ENCODE measurements at regions not wholly inside any gene's neighbourhood (a gene's known extent, or its start where the extent isn't known, plus 50 kb on each side); places are given as distances from the start of the nearest gene placed in this dataset.
"Not testable (repeated sequence)": the region's sequence is repeated elsewhere in the genome, so short reads cannot be mapped to it uniquely, and the experiment has no call there.

GRCh38 chrX:40988100-40988499, 97.1 kb upstream of the USP9X start:
- DNase-seq (ENCODE audit: low spot score in 2 of 2) (no peak), FAIRE-seq (no peak)

DNA sequence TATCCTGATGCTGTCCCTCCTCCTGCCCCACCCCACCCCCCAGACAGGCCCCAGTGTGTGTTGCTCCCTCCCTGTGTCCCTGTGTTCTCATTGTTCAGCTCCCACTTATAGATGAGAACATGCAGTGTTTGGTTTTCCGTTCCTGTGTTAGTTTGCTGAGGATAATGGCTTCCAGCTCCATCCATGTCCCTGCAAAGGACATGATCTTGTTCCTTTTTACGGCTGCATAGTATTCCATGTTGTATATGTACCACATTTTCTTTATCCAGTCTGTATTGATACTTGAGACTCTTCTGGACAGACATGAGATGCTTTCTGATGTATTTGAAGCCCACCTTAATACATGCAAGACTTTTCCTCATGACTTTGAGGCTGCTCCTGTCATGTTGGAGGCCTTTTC, 91.8 kb upstream of the USP9X start:
- not testable (repeated sequence) for DNase-seq (ENCODE audit: low spot score in 2 of 2); FAIRE-seq

DNA sequence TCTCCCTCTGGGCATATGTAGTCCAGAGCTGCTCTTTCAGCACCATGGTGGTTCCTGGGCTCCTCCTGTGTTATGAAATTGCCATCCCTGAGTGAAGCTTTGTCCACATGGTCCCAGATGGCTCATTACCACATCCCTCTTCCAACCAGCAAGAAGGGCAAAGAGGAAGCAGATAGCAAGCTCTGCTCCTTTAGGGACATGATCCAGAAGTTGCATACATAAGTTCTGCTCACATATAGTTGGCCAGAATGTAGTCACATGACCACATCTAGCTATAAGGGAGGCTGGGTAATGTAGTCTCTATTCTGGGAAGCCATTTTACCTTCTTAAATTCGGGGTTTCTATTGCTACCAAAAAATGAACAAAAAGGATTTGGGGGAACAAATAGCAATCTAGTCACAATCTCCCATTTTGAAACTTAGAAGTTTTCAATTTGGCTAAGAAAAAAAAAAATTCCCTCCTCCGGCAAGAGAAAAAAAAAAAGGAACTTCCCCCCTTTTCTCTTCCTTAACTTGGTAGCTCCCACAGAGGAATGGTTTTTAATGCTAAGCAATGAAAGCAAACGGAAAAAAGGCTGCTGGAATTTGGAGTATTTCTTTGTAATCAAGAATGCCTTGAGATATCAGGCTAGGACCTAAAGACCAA, 88.2 kb upstream of the USP9X start:
- no peak for FAIRE-seq
- peak in 1 of 2 donors; percentile 14 for DNase-seq (ENCODE audit: low spot score in 2 of 2)

DNA sequence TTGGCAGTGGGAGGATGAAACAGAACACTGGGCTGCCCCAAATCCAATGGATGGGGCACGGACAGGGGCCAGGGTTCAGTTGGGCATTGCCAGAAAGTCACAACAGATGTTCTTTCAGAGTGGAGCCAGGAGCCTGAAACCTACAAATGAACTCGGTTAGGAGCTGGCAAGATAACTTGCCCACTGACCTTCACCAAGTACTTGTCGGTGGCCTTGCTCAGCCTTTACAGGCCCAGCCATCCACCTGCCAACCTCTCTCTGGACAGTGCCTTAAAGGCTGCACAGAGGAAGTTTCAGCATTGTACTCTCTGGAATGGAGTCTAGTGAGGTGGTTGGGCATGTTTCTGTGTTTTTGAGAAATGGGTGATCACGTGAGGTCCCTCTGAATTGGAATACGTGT, 87.1 kb upstream of the USP9X start:
- FAIRE-seq (no peak), DNase-seq (ENCODE audit: low spot score in 2 of 2) (no peak)

DNA sequence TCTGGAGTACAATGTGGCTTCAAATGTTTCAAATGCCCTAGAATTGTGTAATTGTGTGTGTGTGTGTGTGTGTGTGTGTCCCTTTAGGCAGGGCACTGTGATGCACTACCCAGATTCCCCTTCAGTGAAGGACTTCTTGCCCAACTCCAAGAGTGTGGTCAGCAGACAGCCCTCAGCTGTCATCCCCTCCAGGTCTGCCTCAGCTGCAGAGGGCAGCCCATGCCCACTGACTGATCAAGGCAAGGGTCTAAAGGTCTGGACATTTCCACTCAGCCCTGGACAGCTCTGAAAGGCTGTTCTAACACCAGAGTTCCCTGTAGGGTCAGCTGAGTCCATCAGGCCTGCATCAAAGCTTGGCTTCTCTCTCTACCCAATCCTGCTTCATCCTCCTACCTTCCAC, 83.9 kb upstream of the USP9X start:
- no peak for FAIRE-seq
- no peak for DNase-seq (ENCODE audit: low spot score in 2 of 2)

GRCh38 chrX:41002026-41002425, 83.2 kb upstream of the USP9X start:
- FAIRE-seq, result no peak
- no peak for DNase-seq (ENCODE audit: low spot score in 2 of 2)

DNA sequence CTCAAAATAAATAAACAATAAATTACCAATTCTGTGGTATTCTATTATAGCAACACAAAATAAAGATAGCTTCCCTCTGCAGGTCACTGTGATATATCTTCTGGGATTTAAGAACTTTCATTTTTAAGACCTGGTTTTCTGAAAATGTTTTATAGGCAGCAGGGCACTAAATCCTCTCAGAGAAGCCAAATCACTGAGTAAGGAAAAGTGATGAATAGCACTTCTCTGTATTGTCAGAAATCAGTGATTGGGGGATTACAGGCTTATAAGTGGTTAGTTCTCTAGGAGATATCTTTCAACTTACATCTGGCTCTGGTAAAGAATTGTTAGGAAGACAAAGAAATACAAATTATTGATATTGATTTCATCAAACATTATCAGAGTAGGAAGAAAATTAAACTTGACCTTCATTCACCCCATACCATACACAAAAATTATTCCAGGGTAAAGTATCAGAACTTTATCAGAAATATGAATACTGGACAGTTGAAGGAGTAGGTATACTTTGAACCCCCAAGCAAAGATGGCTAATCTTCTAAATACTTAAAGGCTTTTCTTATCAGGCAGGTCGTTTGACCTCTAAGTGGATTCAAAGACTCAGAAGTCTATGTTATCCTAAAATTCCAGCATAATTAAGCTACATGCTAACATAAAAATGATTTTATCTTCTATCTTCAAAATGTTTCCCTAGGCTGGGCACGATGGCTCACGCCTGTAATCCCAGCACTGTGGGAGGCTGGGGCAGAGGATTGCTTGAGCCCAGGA, 81.6 kb upstream of the USP9X start:
- FAIRE-seq (no peak), DNase-seq (ENCODE audit: low spot score in 2 of 2) (no peak)

GRCh38 chrX:41005445-41005992, 79.7 kb upstream of the USP9X start:
- no peak for DNase-seq (ENCODE audit: low spot score in 2 of 2)
- FAIRE-seq, result no peak

- FAIRE-seq (no peak), DNase-seq (ENCODE audit: low spot score in 2 of 2) (peak in 1 of 2 donors; percentile 35)
These were observed 75.1 kb upstream of the USP9X start for GRCh38 chrX:41009850-41010846.

GRCh38 chrX:41014776-41015360, 70.4 kb upstream of the USP9X start:
- FAIRE-seq (no peak), DNase-seq (ENCODE audit: low spot score in 2 of 2) (no peak)

DNA sequence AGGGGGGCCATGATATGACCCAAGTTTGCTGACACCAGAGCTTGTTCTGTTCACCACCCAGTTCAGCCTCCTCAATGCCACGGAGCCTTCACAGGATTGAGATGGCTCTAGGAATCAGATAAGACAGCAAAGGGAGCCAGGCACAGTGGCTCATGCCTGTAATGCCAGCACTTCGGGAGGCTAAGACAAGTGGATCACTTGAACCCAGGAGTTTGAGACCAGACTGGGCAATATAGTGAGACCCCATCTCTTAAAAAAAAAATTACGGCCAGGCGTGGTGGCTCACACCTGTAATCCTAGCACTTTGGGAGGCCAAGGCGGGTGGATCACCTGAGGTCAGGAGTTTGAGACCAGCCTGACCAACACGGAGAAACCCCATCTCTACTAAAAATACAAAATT, 67.5 kb upstream of the USP9X start:
- not testable (repeated sequence) for FAIRE-seq

GRCh38 chrX:41018391-41019040, 66.7 kb upstream of the USP9X start:
- not testable (repeated sequence) for DNase-seq (ENCODE audit: low spot score in 2 of 2)
- peak; percentile 51 for FAIRE-seq

More for the DNA sequence above, 67.5 kb upstream of the USP9X start:
- DNase-seq (ENCODE audit: low spot score in 2 of 2), result not testable (repeated sequence)

DNA sequence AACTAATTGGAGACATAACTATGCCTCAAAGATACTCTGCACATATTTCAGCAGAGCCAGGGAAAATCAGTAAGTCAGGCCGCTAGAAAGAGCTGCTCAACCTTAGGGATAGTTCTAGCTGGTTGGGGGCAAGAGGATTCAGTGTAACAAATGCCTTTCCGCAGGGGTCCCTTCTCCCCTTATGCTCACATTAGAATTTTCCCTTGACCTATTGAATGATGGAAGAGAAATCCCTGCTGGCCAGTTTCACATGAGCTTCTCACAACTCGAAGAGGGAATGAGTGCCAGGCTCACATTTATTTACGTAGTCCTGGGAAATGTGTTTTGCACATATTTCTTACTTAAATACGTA, 66.2 kb upstream of the USP9X start:
- no peak for FAIRE-seq
- no peak for DNase-seq (ENCODE audit: low spot score in 2 of 2)

- no peak for FAIRE-seq
- DNase-seq (ENCODE audit: low spot score in 2 of 2), result no peak
These were observed 62.7 kb upstream of the USP9X start for GRCh38 chrX:41022566-41022965.

DNA sequence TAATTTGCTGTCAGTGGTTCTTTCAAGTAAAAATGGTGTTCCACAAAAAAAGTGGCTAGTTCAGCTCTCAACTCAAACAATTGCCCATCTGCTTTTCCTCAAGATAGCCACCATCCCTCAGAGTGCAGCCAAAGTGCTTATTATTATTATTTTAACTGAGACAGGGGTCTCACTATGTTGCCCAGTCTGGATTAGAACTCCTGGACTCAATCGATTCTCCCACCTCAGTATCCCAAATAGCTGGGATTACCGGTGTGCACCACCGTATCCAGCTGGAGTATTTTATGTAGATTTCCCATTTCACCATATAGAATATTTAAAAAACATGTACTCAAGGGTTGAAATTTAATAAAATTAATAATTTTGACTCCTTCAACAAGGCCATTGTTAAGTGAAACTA, 62.1 kb upstream of the USP9X start:
- DNase-seq (ENCODE audit: low spot score in 2 of 2), result no peak
- no peak for FAIRE-seq

DNA sequence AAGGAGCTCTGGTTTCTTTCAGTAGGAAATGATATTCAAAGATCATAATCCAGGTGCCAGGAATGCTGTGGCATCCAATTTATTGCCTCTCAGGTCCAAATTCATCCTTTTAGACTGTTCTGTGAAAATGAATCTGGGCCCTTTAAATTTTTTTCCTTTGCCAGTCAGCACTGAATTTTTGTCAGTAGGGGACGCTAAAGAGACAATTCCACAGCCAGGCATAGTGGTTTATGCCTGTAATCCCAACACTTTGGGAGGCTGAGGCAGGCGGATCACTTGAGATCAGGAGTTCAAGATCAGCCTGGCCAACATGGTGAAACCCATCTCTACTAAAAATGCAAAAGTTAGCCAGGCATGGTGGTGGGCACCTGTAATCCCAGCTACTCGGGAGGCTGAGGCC, 60.9 kb upstream of the USP9X start:
- not testable (repeated sequence) for DNase-seq (ENCODE audit: low spot score in 2 of 2); FAIRE-seq

DNA sequence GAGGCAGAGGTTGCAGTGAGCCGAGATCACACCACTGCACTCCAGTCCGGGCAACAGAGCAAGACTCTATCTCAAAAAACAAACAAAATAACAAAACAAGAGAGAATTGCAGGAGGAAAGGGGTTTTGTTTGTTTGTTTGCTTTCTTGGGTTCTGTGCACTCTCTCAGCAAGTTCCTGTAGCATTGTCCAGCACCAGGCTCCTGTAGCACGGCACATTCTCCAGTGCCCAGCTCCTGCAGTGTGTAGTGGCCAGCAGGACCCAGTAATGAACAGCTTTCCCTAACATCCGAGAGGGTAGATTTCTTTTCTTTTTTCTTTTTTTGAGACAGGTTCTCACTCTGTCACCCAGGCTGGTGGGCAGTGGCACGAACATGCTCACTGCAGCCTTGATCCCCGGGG, 60.5 kb upstream of the USP9X start:
- no peak for DNase-seq (ENCODE audit: low spot score in 2 of 2)
- FAIRE-seq, result no peak

- DNase-seq (ENCODE audit: low spot score in 2 of 2) (no peak), FAIRE-seq (no peak)
These were observed 59.1 kb upstream of the USP9X start for GRCh38 chrX:41025926-41026701.

- no peak for DNase-seq (ENCODE audit: low spot score in 2 of 2)
- FAIRE-seq, result no peak
These were observed 58.6 kb upstream of the USP9X start for GRCh38 chrX:41026702-41027078.

All from frontal cortex (tissue), 3 donors.